ENCODE measurements at regions not wholly inside any gene's neighbourhood (a gene's known extent, or its start where the extent isn't known, plus 50 kb on each side); places are given as distances from the start of the nearest gene placed in this dataset.
"Not testable (repeated sequence)": the region's sequence is repeated elsewhere in the genome, so short reads cannot be mapped to it uniquely, and the experiment has no call there.

DNA sequence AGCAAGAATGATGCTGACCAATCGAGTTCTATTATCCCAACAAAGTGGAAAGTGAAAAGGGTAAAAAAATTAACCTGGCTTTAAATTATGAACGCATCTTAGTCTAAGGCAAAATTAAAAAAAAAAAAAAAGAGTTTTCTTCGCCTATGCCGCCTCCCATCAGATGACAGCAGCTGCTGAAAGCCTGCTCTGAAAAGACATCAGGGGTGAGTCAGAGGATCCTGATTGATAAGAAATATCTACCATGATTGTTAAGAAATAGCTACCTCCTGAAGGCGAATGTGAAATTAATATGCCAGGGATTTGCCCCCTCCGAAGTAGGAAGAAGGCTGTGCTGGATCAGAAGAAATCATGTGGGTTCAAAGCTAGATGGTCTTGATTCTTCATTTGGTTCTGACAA lies 216.8 kb upstream of the C1orf87 start:
- no peak for DNase-seq (ENCODE audit: low read depth)
- H3K4me3 ChIP-seq (ENCODE audit: low read depth, low read length), result no peak overlapping the region

DNA sequence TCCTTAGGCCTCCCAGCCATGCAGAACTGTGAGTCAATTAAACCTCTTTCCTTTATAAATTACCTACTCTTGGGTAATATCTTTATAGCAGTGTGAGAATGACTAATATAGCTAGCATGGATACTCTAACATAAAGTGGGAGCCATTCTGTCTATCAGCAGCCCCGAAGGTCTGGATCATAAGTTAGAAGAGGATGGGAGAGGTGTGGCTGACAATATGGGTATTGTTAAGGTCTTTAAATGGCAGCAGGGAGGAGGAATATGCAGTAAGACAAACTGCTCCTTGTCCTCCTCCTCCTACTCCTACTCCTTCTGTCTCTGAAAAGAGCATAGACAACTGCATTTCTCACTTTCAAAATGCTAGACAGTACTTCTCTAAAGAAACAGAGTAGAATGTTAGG lies 214.0 kb upstream of the C1orf87 start:
- no peak overlapping the region for H3K4me3 ChIP-seq (ENCODE audit: low read depth, low read length)
- DNase-seq (ENCODE audit: low read depth), result no peak

DNA sequence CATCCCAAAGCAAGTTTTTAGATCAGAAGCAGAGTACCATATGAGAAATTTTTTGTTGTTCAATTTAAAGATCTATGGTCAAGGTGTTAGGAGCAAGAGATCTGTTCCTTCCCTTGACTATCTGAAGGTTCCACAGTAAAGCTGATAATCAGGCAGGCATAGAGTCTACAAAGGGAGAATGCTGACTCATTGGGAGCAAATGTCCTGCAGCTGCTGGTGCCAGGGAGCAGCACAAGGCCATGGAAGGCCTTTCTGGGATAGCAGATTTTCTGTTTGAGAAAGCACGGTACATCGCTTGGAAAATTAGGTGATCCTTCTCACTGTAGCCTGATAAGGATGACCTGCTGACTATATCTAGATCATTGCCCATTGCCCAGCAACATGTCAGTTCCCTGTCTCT lies 210.1 kb upstream of the C1orf87 start:
- no peak overlapping the region for H3K4me3 ChIP-seq (ENCODE audit: low read depth, low read length)
- DNase-seq (ENCODE audit: low read depth), result no peak

DNA sequence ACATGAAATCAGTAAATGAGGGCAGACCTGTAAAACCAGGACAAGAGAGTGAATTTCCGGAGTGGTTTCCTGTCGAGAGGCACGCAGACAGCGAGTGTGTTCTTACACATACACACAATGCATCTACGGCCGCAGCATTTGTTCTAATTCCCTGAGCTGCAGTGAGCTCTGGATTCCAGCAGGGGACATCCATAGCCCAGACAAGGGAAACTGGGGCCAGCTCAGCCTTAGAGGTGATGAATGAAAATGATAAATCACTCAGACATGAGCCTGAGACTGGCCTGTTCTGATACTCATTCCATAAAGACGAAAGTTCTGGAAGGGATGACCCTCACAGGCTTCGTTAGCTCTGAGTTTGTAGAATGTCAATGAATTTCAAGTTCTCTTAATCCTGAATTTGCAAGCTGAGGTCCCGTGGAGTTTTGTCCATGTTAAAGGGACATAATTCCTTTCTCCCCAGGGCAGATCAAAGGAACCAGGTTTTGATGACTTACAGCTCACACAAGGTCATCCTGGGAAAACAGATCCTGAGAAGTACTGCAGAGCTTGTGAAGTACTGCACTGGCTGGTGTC lies 207.9 kb upstream of the C1orf87 start:
- peak; percentile 51 for DNase-seq (ENCODE audit: low read depth)
- H3K4me3 ChIP-seq (ENCODE audit: low read depth, low read length), result no peak overlapping the region

DNA sequence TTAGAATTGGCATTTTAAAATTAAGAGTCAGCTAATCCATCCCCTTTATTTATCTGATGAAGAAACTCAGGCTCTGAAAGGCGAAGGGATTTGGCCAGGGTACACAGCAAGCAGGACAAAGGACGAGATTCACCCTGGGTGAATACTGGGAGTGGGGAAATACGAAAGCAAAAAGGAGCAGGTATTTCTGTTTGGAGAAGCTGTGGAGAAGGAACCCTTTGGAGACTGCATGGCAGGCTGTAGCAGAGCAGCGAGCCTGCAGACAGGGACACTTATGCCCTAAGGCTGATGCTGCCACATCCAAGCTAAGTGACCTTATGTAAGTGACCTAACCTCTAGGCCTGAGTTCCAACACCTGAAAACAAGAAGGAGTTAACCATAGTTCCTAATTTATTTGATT lies 207.2 kb upstream of the C1orf87 start:
- no peak for DNase-seq (ENCODE audit: low read depth)
- H3K4me3 ChIP-seq (ENCODE audit: low read depth, low read length), result no peak overlapping the region

DNA sequence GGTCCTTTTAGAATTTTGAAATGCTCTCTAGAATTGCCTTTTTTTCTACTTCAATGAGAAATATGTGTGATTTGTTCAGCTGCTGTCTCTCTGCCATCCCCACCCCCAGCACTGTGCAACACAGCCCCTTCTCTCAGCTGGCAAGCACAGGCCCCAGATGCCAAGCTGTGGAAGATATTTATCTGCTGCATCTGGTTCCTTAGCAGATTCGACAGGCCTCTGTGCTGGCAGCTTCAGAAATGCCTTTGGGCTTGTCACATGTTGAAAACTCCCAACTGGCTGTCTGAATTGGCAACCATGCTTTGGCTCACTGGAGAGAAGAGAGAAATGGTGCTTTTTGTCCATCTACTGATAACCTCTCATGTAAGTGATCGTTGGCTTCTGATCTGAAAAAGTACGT lies 206.7 kb upstream of the C1orf87 start:
- no peak overlapping the region for H3K4me3 ChIP-seq (ENCODE audit: low read depth, low read length)
- DNase-seq (ENCODE audit: low read depth), result peak; percentile 27

DNA sequence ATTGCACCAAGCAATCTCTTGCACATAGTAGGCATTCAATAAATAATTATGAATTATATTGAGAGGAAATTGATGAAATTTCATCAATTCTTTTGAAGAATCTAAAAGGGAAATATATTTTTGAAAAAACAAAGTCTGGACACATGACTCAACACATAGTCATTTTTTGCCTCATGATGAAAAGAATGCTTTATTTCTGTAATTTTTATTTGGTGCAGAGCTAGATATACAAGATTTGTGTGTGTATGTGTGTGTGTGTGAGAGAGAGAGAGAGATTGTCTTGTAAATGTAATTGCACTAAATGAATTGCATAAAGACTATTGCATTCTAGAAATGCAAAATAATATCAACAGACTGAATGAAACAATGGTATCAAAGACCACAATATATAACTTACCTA lies 206.2 kb upstream of the C1orf87 start:
- no peak for DNase-seq (ENCODE audit: low read depth)
- H3K4me3 ChIP-seq (ENCODE audit: low read depth, low read length), result no peak overlapping the region

DNA sequence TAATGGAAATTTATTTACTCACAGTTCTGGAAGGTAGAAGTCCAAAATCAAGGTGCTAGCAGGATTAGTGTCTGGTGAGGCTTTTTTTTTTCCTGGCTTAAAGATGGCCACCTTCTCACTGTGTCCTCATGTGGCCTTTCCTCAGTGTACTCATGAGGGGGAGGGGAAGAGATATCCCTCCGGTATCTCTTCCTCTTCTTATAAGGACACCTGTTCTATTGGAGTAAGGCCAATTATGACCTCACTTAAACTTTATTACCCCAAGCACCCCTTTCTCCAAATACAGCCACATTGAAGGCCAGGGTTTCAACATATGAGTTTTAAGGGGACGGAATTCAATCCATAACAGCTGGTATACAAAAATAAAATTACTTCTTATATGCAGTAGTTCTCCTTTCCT lies 203.7 kb upstream of the C1orf87 start:
- no peak for DNase-seq (ENCODE audit: low read depth)
- H3K4me3 ChIP-seq (ENCODE audit: low read depth, low read length), result no peak overlapping the region

DNA sequence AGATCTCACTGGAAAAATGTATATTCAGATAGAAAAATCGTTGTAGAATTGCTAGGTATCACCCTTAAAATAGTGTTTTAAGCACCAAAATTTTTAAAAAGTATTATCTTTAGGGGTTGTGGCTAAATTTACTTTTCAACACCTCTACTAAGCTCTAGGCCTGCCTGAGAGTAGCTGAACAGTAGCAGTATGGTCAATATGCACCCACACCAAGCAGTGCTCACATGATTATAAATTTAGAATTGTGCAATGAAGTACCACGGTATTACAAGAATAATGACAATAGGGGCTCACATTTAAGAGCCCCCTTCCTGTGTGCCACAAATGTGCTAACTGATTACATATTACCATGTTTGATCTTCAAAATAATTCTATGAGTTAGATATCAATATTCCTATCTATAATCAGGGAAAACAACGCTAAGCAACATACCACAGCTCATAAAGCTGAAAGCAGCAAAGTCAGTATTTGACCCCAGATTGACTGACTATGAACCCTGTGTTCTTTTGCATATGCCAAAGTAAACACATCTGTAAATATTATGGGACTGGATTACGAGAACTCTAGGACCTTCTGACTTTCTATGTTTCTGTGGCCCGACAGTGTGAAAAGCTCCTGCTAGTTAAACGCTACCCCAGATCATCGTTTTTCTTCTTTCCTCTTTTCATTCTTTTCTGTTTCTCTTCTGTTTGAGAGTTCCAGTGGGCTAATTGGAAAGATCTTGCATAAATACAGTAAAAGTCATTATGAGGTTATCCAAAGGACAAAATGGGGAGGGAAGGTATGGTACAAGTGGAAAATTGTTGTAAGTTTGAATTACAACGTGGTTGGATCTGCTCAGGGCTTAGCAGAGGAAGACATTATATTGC lies 201.1 kb upstream of the C1orf87 start:
- DNase-seq (ENCODE audit: low read depth), result no peak
- H3K4me3 ChIP-seq (ENCODE audit: low read depth, low read length), result no peak overlapping the region

DNA sequence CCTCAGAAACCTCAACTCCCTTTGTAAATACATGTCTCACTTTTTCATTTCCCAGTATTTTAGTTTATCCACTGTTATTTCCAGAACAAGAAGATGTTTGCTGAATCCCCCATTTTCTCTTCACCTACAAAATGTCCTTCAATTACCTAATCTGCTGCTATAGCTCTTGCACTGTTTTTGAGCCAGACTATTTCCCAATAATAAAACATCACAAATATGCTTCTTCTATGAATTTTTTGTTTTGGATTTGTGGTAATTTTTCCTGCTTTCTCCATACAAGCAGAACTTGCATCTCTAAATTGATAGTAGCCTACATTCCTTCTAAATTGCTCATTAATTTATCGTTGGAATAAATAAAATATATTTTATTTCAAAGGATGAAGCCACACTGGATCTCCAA lies 199.6 kb upstream of the C1orf87 start:
- DNase-seq (ENCODE audit: low read depth), result no peak
- no peak overlapping the region for H3K4me3 ChIP-seq (ENCODE audit: low read depth, low read length)

DNA sequence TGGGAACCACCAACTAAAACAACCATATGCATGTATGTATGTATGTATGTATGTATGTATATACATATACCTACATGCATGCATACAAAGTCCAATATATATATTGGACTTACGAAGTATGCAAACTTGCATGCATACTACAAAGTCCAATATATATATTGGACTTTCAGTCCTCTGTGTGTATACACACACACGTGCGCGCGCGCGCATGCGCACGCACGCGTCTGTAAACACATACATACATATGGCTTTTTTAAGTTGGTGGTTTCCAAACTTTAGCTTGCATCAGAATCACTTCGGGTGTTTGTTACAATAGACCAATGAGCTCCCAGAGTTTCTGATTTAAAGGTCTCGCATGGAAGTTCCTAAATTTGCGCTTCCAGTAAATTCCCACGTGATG lies 197.5 kb upstream of the C1orf87 start:
- no peak for DNase-seq (ENCODE audit: low read depth)
- no peak overlapping the region for H3K4me3 ChIP-seq (ENCODE audit: low read depth, low read length)

DNA sequence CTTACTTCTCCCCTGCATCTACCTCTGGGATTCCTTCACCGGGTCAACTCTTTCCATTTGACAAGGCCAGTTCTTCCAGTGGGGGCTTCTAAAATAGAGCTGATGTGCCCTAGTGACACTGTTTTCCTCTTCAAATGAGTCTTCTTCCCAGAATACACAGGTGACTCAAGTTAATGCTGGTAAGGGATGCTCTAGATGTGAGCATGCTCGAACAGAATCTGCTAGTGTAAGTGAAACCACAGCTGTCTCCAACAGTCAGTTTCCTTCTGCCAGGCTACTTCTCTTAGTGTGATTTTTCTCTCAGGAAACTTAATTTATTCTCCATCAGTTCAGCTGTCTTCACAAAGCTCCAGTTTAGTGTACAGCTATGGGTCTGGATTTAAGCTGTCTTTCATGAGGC lies 194.9 kb upstream of the C1orf87 start:
- DNase-seq (ENCODE audit: low read depth), result no peak
- H3K4me3 ChIP-seq (ENCODE audit: low read depth, low read length), result no peak overlapping the region

DNA sequence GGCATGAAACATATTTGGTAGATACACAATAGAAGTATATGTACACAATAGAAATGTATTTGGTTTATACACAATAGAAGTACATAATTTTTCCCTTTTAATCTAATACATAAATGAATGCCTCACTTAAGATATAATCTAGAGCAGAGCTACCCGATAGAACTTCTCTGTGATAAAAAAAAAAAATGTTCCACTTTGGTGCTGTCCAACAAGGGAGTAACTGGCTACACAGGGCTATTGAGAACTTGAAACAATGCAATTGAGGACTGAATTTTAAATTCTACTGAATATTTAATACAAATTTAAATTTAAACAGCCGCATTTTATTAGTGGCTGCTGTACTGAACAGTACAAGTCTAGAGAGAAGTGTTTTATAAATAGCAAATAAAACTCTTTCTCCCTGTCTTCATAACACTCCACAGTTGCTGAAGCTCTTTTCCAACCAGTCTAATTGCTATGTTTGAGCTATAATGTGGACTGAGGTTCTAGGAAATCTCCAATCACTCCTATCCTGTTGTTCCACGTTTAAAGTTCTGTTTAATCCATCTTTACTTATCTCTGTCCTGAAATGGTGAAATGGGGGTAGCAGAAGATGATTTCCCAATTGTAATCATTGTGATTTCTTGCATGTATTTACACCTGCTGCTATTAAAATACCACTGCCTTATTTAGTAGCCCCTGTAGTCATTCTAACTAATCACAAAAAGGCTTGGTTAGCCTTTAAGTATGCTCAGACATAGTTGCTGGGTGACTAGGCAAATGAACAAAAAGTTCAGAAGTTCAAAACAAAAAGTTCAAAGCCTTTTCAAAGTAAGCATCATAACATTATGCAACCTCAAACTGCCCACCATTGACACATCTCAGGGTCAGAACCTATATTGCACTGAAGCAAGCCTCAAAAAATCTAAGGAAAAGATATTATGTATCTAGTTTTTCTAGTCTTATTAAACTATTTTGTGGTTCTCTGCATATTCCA lies 192.3 kb upstream of the C1orf87 start:
- no peak overlapping the region for H3K4me3 ChIP-seq (ENCODE audit: low read depth, low read length)
- DNase-seq (ENCODE audit: low read depth), result peak; percentile 64

DNA sequence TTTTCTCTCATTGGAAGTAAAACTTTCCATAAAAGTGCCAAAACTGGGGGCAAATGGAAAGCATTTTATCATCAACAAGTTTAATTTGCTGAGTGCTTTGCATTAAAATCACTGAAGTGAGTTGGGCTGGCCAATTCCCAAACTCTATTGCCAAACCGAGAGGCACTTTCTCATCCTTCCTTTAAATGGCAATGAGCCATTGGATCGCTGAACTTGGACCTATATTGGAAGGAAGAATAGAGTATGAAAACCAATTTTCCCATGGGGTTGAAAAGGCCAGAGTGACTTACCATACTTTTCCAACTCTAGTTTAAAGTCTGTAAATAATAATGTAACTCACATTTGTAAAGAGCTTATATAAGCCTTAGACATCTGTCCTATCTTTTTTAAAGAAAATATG lies 189.1 kb upstream of the C1orf87 start:
- no peak overlapping the region for H3K4me3 ChIP-seq (ENCODE audit: low read depth, low read length)
- DNase-seq (ENCODE audit: low read depth), result peak; percentile 79

DNA sequence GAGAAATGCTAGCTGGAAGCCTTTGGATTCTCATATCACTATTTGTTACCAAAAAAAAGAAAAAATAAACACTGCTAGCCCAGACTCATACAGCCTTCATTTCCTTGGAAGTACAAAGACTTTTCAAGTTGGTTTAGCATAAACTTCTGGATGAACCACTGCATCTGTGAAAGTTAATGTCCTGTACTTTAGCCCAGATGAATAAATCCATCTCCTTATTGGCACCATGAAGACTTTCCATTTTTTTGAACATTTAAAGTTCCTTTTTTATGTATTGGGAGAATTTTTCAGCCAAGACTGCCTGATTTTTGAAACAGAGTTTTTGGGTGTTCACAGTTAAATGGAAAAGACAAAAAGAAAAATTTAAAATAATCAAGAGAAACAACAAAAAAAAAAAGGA lies 184.0 kb upstream of the C1orf87 start:
- no peak overlapping the region for H3K4me3 ChIP-seq (ENCODE audit: low read depth, low read length)
- DNase-seq (ENCODE audit: low read depth), result no peak

DNA sequence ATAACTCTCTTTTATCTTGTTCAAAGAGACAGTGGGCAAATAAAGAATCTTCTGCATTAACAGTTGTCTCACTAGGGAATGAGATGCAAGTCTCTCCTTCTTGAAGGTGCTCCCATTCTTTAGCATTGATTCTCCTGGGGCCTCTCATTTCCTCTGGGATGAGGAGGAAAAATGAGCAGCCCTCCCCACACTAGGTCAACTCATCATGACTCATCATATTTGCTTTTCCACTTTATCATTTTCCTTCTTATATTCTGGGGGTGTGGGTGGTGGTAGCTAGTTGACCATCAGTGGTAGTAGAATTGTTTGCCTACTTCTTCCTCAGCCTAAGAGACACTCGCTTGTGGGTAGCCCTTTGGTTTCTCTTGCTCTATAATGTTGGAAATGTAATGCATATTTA lies 182.0 kb upstream of the C1orf87 start:
- no peak overlapping the region for H3K4me3 ChIP-seq (ENCODE audit: low read depth, low read length)
- DNase-seq (ENCODE audit: low read depth), result no peak

DNA sequence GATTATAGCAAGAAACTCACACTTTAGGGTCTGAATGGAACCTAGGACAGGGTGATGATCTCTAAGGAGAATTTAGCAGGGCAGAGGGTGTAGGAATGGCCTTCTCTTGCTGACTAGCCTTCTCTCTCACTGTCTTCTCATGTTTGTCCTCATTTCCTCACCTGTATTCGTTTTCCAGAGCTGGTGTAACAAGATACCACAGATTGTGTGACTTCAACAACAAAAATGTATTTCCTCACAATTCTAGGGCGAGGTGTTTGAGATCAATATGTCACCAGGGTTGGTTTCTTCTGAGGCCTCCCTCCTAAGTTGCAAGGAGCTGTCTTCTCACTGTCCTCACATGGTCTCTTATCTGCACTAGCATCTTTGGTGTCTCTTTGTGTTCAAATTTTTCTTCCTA lies 177.9 kb upstream of the C1orf87 start:
- no peak overlapping the region for H3K4me3 ChIP-seq (ENCODE audit: low read depth, low read length)
- DNase-seq (ENCODE audit: low read depth), result no peak

DNA sequence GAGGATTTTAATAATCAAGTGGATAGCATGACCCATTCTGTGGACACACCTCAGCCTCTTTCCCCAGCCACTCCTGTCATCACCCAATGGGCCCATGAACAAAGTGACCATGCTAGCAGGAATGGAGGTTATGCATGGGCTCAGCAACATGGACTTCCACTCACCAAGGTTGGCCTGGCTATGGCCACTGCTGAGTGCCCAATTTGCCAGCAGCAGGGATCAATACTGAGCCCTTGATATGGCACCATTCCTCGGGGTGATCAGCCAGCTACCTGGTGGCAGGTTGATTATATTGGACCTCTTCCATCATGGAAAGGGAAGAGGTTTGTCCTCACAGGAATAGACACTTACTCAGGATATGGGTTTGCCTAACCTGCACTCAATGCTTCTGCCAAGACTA lies 173.9 kb upstream of the C1orf87 start:
- not testable (repeated sequence) for H3K4me3 ChIP-seq (ENCODE audit: low read depth, low read length); DNase-seq (ENCODE audit: low read depth)

DNA sequence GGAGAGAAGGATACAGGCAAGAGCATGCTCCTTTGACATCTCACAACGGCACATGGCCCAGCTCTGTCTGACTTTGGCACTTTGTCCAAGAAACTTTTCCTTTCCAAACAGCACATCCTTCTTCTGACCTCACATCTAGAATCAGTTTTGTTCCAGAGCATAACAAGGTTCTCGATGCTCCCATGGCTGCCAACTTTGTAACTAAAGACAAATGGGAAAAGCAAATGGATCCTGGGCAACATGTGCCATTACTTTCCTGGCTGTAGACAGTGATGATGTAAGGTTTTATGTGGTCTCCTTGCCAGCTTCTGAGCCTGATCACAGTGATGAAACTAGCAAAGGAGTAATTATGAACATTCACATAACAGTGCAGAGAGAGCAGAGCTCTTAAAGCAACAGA lies 171.8 kb upstream of the C1orf87 start:
- no peak for DNase-seq (ENCODE audit: low read depth)
- H3K4me3 ChIP-seq (ENCODE audit: low read depth, low read length), result no peak overlapping the region

DNA sequence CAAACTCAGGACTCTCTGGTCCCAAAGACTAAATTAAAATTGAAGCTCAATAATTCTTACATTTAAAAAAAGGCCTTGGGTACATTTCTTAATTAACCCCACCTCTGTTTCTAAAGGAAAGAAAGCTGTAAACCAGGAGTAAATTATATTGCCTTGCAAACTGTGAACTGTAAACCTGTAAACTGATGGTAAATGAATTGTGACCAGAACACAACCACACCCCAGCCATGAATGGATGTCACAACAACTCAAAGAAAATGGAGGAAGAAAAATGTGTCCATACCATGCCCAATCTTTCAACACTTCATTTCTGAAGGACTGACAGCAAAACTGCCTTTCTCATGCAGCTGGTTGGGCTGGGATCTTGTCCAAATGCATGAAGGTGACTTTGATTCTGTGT lies 171.3 kb upstream of the C1orf87 start:
- no peak overlapping the region for H3K4me3 ChIP-seq (ENCODE audit: low read depth, low read length)
- no peak for DNase-seq (ENCODE audit: low read depth)

Measured in skeletal muscle cell (primary cell).